GM12891 (cell line): ENCODE measurements at regions not wholly inside any gene's neighbourhood (a gene's known extent, or its start where the extent isn't known, plus 50 kb on each side); places are given as distances from the start of the nearest gene placed in this dataset.
"Not testable (repeated sequence)": the region's sequence is repeated elsewhere in the genome, so short reads cannot be mapped to it uniquely, and the experiment has no call there.

ENCODE experiments used
- DNase-seq: peaks from one replicate; pipeline ENCODE4 v3.0.0; 2011; ENCODE audit warnings: low spot score; ENCODE audit not compliant: insufficient read length
- FAIRE-seq: peaks from 2 replicates; lab custom pipeline; 2011; peaks lifted over from hg19 to GRCh38; lab: Jason Lieb, UNC
- PAX5 ChIP-seq: IDR thresholded peaks from 2 replicates; pipeline ENCODE4 v1.6.1; 2011; ENCODE audit warnings: low read length, moderate library complexity, mild to moderate bottlenecking; ENCODE audit not compliant: insufficient read depth, severe bottlenecking
- POLR2A ChIP-seq: IDR thresholded peaks from 2 replicates; pipeline ENCODE4 v1.6.1; 2011; ENCODE audit warnings: low read depth, low read length, control low read depth
- POLR2AphosphoS5 ChIP-seq: IDR thresholded peaks from 2 replicates; pipeline ENCODE4 v1.6.1; 2011; ENCODE audit warnings: low read depth, low read length, control low read depth
- POU2F2 ChIP-seq: IDR thresholded peaks from 2 replicates; pipeline ENCODE4 v1.6.1; 2011; ENCODE audit warnings: low read depth, mild to moderate bottlenecking, control low read depth, low read length, moderate library complexity
- SPI1 ChIP-seq: IDR thresholded peaks from 2 replicates; pipeline ENCODE4 v1.6.1; 2011; ENCODE audit warnings: low read depth, low read length, control low read depth
- TAF1 ChIP-seq: IDR thresholded peaks from 2 replicates; pipeline ENCODE4 v1.6.1; 2011; ENCODE audit warnings: low read depth, low read length, control low read depth

- FAIRE-seq (no peak), DNase-seq (no peak)
- TF ChIP-seq TAF1 (no peak), POU2F2 (no peak), PAX5 (no peak), POLR2AphosphoS5 (no peak), POLR2A (no peak), SPI1 (no peak)
Measured at GRCh38 chr2:150204451-150204850, 283.0 kb downstream of the RND3 start.

- DNase-seq, FAIRE-seq: not testable (repeated sequence)
Measured at GRCh38 chr2:150194816-150195215, 292.7 kb downstream of the RND3 start.

- no peak for DNase-seq
- TF ChIP-seq SPI1 (no peak), POLR2AphosphoS5 (no peak), POU2F2 (no peak), PAX5 (no peak), POLR2A (no peak), TAF1 (no peak)
- no peak for FAIRE-seq
Measured at GRCh38 chr2:150192701-150193100, 294.8 kb downstream of the RND3 start.

- no peak for TF ChIP-seq SPI1
- no peak for TF ChIP-seq TAF1
- no peak for DNase-seq
Measured at GRCh38 chr2:150191349-150191748, 296.1 kb downstream of the RND3 start.

GRCh38 chr2:150190546-150190945, 296.9 kb downstream of the RND3 start:
- TF ChIP-seq POLR2A = no peak
- no peak for TF ChIP-seq TAF1
- TF ChIP-seq PAX5 = no peak
- no peak for TF ChIP-seq POLR2AphosphoS5
- no peak for TF ChIP-seq POU2F2
- no peak for TF ChIP-seq SPI1
- no peak for FAIRE-seq

More at GRCh38 chr2:150191349-150191748, 296.1 kb downstream of the RND3 start:
- no peak for FAIRE-seq

GRCh38 chr2:150188800-150189199, 298.7 kb downstream of the RND3 start:
- DNase-seq (no peak), FAIRE-seq (no peak)
- no peak for TF ChIP-seq POU2F2
- TF ChIP-seq TAF1 = no peak
- TF ChIP-seq SPI1 = no peak
- no peak for TF ChIP-seq POLR2A
- no peak for TF ChIP-seq PAX5
- TF ChIP-seq POLR2AphosphoS5 = no peak

More at GRCh38 chr2:150190546-150190945, 296.9 kb downstream of the RND3 start:
- no peak for DNase-seq

GRCh38 chr2:150188177-150188576, 299.3 kb downstream of the RND3 start:
- DNase-seq (no peak), FAIRE-seq (no peak)
- TF ChIP-seq TAF1 = no peak
- TF ChIP-seq POLR2A = no peak
- TF ChIP-seq POU2F2 = no peak
- TF ChIP-seq SPI1 = no peak
- no peak for TF ChIP-seq PAX5
- no peak for TF ChIP-seq POLR2AphosphoS5

GRCh38 chr2:150182566-150183235, 304.8 kb downstream of the RND3 start:
- DNase-seq (no peak), FAIRE-seq (no peak)
- TF ChIP-seq TAF1 = no peak
- TF ChIP-seq SPI1 = no peak
- TF ChIP-seq POLR2AphosphoS5 = no peak
- no peak for TF ChIP-seq POLR2A
- TF ChIP-seq PAX5 = no peak
- TF ChIP-seq POU2F2 = no peak

GRCh38 chr2:150178591-150178990, 308.9 kb downstream of the RND3 start:
- no peak for FAIRE-seq
- TF ChIP-seq TAF1 (no peak), SPI1 (no peak), POLR2AphosphoS5 (no peak), POLR2A (no peak), POU2F2 (no peak)
- DNase-seq = no peak

- no peak for FAIRE-seq
- TF ChIP-seq TAF1 (no peak), PAX5 (no peak), SPI1 (no peak)
- no peak for DNase-seq
Measured at GRCh38 chr2:150174971-150175421, 312.5 kb downstream of the RND3 start.

GRCh38 chr2:150174056-150174805, 313.2 kb downstream of the RND3 start:
- TF ChIP-seq POU2F2 (no peak), PAX5 (no peak), TAF1 (no peak), POLR2A (no peak), SPI1 (no peak), POLR2AphosphoS5 (no peak)
- FAIRE-seq (no peak), DNase-seq (no peak)
